ENCODE measurements at regions not wholly inside any gene's neighbourhood (a gene's known extent, or its start where the extent isn't known, plus 50 kb on each side); places are given as distances from the start of the nearest gene placed in this dataset.

GRCh38 chr1:55938861-55939260, 640.5 kb downstream of the PLPP3 start:
- no peak overlapping the region for H3K4me3 ChIP-seq (ENCODE audit: low read depth, low read length)
- in situ Hi-C loops (cut with HindIII; ENCODE audit: low sequenced_read_pairs), result no loop called here
- TF ChIP-seq CTCF (IDR thresholded peaks at IDR 0.05; ENCODE audit: low read depth, low read length, missing control alignments), result no peak
- DNase-seq (ENCODE audit: low read depth), result no peak

- in situ Hi-C loops (cut with HindIII; ENCODE audit: low sequenced_read_pairs), result no loop called here
- no peak for TF ChIP-seq CTCF (IDR thresholded peaks at IDR 0.05; ENCODE audit: low read depth, low read length, missing control alignments)
- DNase-seq (ENCODE audit: low read depth), result no peak
- H3K4me3 ChIP-seq (ENCODE audit: low read depth, low read length), result no peak overlapping the region
Measured at GRCh38 chr1:55938376-55938850, 641.0 kb downstream of the PLPP3 start.

GRCh38 chr1:55937840-55938375, 641.5 kb downstream of the PLPP3 start:
- no peak for TF ChIP-seq CTCF (IDR thresholded peaks at IDR 0.05; ENCODE audit: low read depth, low read length, missing control alignments)
- no peak for DNase-seq (ENCODE audit: low read depth)
- no peak overlapping the region for H3K4me3 ChIP-seq (ENCODE audit: low read depth, low read length)
- in situ Hi-C loops (cut with HindIII; ENCODE audit: low sequenced_read_pairs), result no loop called here

GRCh38 chr1:55935236-55935635, 644.1 kb downstream of the PLPP3 start:
- DNase-seq (ENCODE audit: low read depth), result no peak
- no peak for TF ChIP-seq CTCF (IDR thresholded peaks at IDR 0.05; ENCODE audit: low read depth, low read length, missing control alignments)
- in situ Hi-C loops (cut with HindIII; ENCODE audit: low sequenced_read_pairs), result no loop called here
- no peak overlapping the region for H3K4me3 ChIP-seq (ENCODE audit: low read depth, low read length)

GRCh38 chr1:55932402-55932801, 647.0 kb downstream of the PLPP3 start:
- in situ Hi-C loops (cut with HindIII; ENCODE audit: low sequenced_read_pairs), result no loop called here
- TF ChIP-seq CTCF (IDR thresholded peaks at IDR 0.05; ENCODE audit: low read depth, low read length, missing control alignments), result no peak
- no peak for DNase-seq (ENCODE audit: low read depth)
- no peak overlapping the region for H3K4me3 ChIP-seq (ENCODE audit: low read depth, low read length)

GRCh38 chr1:55931081-55931940, 648.1 kb downstream of the PLPP3 start:
- in situ Hi-C loops (cut with HindIII; ENCODE audit: low sequenced_read_pairs), result no loop called here
- no peak overlapping the region for H3K4me3 ChIP-seq (ENCODE audit: low read depth, low read length)
- no peak for TF ChIP-seq CTCF (IDR thresholded peaks at IDR 0.05; ENCODE audit: low read depth, low read length, missing control alignments)
- no peak for DNase-seq (ENCODE audit: low read depth)

Data from astrocyte of the cerebellum (primary cell).